Vagina (tissue), 2 donors: ENCODE measurements at regions not wholly inside any gene's neighbourhood (a gene's known extent, or its start where the extent isn't known, plus 50 kb on each side); places are given as distances from the start of the nearest gene placed in this dataset.

ENCODE experiments used
- CTCF ChIP-seq, 3 experiments: fragments of 450-650 bp in 2 of 3; fragments of 200-600 bp in 1 of 3; sonication (generic) in 1 of 3; IDR thresholded peaks; one replicate each; pipeline ENCODE4 v1.5.1; 2017 to 2019; ENCODE audit warnings: antibody characterized with exemption in 3 of 3, mild to moderate bottlenecking in 2 of 3, moderate library complexity in 2 of 3
- POLR2A ChIP-seq, 2 donors: fragments of 450-650 bp; IDR thresholded peaks; one replicate each; pipeline ENCODE4 v1.6.1; 2017; ENCODE audit warnings: antibody characterized with exemption in 2 of 2, mild to moderate bottlenecking in 2 of 2, moderate library complexity in 2 of 2
- POLR2AphosphoS5 ChIP-seq, 2 donors: sonication (generic); formaldehyde crosslinking; IDR thresholded peaks; one replicate each; pipeline ENCODE4 v1.9.0; 2017; ENCODE audit warnings: antibody characterized with exemption in 2 of 2, mild to moderate bottlenecking in 2 of 2, low read depth in 1 of 2; ENCODE audit not compliant: insufficient read depth in 1 of 2

- TF ChIP-seq CTCF (IDR thresholded peaks at IDR 0.05) (no peak), POLR2A (IDR thresholded peaks at IDR 0.05) (no peak), POLR2AphosphoS5 (IDR thresholded peaks at IDR 0.05; ENCODE audit: insufficient read depth in 1 of 2, low read depth in 1 of 2) (no peak)
Observed at GRCh38 chr5:88656221-88656950, 226.6 kb downstream of the MEF2C start.
